NCI-H1694 (cell line): ENCODE measurements at regions not wholly inside any gene's neighbourhood (a gene's known extent, or its start where the extent isn't known, plus 50 kb on each side); places are given as distances from the start of the nearest gene placed in this dataset.

ENCODE experiments used
- DNase-seq: peaks from one replicate; lab custom pipeline; 2025; lab: John Stamatoyannopoulos, UW

DNA sequence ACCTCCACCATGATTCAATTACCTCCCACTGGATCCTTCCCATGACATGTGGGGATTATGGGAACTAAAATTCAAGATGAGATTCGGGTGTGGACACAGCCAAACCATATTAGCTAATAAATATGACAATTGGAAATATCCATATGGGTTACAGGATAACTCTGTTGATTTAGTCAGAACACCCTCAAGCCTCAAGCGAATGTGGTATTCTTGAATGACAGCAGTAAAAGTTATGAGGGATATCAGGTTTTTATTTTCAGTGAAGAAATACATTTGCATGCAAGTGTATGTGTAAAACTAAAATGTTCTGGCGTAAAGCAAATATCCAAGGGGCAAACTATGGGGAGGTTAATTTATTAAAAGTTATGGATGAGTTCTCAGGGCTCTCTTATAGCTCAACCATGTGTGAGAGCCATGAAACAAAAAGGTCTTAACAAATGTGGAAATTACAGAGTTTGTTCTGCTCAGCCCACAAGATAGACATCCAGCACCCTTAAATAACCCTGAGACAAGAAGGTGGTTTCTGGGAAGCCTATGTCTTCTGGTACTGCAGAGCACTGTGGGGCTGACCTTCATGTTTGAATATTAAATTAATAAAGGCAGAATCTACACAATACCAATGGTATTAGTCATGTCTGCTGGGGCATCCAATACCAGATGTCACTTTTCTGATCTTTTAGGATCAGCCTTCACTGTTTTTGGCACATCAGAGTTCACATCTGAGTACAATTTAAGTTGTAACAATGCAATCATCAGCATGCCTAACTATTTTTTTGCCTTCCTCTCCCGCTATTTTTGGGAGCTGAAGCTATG, 370.5 kb upstream of the RSPO3 start:
- DNase-seq = no peak

DNA sequence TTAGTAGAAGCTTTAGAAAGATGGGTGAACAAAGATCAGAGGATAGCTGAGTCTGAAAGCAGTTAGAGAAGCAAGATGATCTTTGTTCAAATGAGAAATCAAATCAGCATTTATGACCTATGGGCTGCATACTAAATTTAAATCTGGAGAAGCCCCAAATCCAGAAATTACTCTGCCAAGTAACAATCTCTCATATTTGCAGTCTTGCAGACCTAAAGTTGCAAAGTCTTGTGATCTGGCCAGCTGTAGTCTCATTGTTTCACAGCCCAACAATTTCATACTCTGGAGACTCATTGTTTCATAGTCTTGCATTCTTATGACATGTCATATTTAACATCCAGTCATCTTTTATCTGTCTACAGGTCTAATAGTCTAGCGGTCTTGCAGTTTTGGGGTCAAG, 364.9 kb upstream of the RSPO3 start:
- no peak for DNase-seq

DNA sequence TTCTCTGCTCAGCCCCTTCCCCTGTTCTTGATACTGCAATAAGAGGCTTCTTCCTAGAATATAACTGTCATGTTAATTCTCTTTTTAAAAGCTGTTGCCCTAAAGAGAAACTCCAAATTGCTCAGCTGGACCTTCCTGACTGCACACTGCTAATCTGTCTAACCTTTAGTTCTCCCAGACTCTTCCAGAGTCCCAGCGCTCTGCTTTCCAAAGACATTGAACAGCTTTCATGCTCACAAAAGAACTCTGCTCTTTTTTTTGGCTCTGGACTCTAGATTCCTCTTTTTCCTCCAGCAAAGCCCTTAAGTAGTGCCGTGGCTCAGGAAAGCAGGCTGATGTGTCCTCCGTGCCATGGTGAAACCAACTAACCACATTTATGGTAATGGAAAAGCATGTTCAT, 356.6 kb upstream of the RSPO3 start:
- no peak for DNase-seq

DNA sequence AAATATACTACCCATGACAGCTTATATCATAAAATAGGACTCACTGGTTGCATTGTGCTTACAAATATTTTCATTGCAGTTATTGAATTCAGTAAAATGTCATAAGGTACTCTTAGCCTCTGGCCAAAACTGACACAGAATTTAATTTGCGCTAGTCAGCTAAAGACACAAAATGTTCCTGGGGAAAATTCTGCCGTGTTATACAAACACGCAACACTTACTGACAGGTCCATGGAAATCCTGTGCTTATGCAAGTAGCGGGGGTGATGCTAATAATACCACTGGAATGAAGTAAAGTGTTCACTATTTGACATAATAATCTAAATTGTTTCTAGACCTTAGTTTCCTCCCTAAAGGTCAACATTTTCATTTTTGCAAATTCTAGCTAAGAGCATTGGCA, 354.4 kb upstream of the RSPO3 start:
- DNase-seq = no peak

DNA sequence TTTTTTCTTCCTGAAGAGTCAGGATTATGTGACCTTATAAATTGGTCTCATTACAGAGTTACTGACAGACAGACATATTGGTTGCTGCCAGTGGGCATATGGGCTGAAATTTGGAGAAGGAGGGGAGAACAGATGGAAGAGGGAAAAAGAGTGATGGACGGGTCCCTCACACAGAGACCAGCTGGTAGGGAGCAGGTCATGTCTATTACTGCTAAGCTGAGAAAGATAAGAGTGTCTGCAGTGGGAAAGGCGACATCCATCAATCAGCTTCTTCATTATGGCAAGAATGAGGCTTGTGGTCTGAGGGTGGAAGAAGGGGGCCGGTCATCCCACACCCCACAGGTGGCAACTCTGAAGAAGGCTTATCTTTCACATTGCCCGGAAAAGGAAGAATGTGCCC, 353.8 kb upstream of the RSPO3 start:
- DNase-seq = peak; percentile 23

DNA sequence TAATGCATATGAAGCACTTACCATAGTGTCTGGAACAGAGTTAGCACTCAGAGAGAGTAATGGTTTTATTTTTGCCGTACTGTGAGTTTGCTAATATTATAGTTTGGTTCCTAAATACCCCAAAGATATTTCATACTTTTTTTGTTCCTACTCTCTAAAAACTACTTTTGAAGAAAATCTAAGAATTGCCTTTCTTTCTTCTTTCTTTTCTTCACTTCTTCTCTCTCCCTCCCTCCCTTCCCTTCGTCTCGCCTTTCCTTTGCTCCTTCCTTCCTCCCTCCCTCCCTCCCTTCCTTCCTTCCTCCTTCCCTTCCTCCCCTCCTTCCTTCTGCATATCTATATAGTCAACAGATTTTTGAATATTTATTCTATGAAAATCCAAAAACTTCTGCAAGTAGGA, 351.7 kb upstream of the RSPO3 start:
- DNase-seq = no peak

DNA sequence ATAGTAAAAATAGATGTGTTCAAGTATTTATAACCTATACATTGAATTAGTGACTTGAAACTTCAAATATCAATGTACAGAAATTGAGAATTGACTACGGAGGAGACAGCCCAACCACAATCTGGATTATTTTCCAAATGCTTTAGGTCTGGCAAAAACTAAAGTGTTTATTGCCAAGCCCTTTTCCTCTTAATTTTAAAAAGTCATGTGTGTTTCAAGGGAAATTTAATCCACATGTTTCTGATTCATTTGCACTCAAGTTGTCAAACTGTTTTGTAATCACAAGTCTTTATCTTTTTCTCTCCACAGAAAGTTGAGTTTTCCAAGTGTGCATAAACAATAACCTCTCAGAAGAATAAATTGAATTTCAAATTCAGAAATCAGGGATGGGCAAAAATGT, 350.8 kb upstream of the RSPO3 start:
- DNase-seq = no peak

DNA sequence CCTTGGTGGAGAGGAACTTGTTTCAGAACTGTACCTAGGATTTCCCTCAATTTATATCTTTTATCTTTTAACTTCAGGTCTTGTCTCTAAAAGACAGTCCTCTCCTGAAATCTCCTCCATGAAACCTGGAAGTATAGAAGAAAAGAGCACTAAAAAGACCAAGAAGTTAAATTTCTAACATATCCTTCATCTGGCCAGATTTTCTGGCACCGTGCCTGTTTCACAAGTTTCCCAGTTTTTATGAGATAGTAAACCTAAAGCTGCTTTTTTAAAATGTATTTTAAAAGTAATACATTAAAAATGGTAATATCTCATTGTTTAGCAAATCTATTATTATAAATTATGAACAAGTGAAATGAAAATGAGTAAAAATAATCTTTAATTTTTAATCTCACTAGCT, 348.3 kb upstream of the RSPO3 start:
- no peak for DNase-seq

DNA sequence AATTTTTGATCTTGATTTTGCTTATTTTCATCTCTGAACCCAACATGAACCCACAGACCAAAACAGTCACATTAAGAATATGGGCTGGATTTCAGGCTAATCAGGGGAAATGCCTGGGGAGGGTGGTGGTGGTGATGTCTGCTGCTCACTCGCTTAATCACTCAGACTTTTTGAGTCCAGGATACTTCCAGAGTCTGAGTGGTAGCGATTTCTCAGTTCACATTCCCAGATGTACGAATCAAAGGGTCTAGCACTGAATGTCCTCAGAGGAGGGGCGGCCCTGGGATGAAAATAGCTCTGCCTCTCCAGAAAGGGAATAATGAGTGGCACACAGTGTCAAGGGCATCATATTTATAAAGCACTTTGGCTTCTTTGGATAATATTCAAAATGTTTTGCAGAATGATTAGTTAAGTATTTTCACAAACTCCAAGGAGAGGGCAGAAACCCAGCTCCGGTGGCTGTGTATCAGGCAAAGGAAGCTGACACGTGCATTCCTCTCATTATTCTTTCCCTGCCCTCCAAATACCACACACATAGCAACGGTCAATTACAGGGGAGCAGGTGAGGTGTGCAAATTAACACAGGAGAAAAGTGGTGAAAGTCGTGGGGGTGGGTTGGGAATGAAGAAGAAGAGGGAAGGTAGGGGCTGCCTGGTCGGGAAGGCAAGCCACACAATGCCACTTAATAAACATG, 345.2 kb upstream of the RSPO3 start:
- DNase-seq = no peak

DNA sequence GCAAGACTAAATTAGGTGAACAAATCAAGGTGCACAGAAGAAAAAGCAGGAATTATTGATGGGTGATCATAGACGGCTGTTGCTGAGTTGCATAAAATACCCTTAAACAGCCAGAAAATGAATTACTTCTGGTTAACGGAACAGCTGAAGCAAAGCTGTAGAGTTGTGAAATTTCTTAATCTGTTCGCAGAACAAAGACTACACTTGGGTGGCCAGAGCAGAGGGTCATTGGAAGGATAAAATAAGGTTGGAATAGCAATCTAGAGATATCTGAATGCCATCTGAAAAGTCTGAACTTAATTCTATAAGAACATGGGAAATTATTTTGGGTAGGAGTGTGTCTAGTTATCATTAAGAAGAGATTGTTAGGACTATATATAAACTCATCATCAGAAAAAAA, 339.1 kb upstream of the RSPO3 start:
- DNase-seq = no peak

DNA sequence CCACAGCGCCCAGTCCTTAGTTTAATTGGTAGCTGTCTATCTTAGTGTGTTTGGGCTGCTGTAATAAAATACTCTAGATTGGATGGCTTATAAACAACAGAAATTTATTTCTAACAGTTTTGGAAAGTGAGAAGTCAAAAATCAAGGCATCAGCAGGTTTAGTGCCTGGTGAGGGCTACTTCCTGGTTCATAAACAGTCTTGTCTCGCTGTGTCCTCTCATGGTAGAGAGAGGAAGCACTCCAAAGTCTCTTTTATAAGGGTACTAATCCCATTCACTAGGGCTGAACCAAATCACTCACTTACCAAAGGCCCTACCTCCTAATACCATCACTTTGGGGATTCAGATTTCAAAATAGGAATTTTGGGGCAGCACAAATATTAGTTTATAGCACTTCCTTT, 336.9 kb upstream of the RSPO3 start:
- DNase-seq = no peak

DNA sequence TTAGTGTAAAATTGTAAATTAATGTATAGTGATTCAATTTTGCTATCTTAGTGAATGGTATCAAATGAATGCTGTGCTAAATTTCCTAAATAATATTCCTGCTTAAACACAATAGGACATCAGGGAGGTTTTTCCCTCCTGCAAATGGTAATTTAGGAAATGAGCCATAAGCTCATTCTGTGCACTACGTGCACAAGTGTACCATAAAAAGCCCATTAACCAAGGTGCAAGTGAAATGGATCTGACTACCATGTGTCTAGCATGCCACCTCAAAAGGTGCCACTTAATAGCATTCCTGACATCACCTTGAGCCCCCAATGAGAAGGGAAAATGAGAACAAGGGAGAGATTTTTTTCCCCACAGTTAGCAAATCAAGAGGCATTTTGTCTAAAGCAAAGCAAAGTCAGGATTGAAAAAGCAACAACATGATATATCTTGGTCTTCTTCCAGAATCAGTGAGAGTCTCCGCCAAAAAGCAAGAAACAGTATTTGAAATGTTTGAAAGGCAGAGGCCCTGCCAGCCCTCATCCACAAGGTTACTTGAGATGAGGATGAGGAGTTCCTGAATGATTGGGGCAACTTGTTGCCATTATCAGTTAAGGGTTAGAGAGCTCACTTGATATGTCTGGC, 334.2 kb upstream of the RSPO3 start:
- no peak for DNase-seq

DNA sequence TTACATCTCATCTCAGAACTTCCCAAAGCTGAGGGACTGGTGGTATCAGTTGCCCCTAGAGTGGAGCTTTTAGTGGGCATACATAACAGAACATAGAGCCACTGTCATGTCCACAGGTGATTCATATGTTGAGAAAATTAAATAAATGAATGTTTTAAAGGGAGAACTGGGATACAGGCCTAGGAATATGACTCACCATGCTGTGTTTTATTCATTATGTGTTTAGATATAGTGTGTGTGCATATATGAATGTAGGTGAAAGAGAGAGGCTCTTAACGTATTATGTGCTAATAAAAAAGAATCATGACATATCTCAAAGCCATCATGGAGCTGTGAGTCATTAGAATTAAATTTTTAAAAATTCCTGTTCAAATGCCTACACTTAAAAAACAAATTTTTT, 332.2 kb upstream of the RSPO3 start:
- DNase-seq = no peak

DNA sequence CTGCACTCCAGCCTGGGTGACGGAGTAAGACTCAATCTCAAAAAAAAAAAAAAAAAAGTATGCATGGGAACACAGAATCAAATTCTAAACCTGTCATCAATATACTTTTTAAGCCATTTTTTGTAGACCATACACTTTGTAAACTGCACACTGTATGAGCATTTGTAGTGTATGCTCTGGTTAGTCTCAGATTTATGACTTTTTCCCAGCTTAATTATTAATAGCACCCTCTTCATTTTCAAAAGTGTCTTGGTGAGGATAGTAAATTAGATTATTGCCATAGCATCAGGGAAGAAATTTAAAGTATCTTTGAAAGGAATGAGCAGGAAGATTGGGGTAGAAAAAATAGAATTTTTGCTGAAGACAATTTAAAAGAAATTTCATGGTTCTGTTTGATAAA, 330.8 kb upstream of the RSPO3 start:
- no peak for DNase-seq

DNA sequence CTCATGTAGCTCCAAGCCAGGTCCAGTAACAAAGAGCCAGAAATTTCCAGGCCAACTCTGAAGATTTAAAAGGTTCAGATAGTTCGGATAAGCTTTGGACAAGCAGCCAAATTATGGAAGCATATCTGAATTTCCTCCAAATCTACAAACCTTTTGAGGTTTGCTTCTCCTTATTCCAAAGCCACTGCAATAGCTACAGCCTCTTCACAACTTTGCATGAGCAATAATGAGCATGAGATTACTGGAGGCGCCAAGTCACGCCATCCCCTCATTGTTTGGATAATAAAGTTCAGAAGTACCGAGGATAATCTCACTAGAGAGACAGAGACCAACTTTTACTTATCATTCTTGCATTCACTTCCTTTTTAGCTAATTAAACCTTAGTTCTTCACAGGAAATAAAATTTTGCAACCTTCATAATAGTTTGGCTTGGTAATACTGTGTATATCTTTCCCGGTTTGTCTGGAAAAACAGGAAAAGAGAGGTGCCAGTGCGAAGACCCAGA, 329.6 kb upstream of the RSPO3 start:
- no peak for DNase-seq

DNA sequence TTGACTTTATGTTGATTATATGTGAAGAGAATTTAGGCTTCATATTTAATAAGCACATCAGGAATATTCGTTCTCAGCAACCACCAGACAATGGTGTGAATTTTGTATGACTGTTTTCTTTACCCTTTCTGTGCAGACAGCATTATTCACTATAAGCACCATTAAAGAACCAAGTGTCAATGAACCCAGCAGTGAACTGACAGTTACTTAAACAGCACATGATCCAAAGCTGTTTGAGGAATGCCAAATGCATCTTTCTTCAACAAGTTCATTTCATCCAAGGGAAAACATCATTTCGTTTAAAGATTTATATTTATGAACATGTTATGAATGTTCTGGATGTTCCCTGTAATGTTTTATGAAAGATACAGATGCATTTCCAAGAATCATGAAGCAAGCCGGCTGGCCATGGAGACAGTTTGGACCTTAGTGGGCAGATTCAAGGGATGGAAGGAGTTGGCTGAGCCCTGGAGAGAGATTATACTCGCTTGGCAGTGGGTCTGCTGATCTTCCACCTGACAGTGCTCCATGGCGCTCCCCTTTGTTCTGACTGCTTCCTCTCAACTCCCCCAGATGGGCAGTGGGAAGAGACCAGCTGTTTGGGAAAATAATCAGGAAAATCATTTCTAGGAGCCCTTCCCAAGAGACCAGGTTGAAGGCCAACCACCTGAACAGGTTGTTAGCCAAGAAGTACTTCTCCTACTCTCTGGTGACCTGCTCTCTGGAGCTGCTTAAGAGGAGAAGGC, 326.0 kb upstream of the RSPO3 start:
- no peak for DNase-seq

DNA sequence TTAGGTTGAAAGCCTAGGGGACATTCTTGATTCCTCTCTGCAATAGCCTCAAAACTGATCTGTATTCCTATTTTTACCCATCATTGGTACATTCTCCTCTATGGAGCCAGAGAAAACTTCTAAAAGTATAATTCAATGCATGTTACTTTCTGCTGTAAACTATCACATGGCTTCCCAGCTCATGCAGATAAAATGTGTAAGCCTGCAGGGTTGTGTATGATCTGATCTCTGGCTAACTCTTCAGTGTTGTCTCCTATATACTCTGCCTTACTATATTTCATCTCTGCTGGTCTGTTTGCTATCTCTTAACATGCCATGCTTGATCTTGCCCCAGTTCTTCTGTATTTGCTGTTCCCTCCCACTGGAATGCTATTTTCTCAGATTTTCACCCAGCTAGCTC, 323.3 kb upstream of the RSPO3 start:
- no peak for DNase-seq

DNA sequence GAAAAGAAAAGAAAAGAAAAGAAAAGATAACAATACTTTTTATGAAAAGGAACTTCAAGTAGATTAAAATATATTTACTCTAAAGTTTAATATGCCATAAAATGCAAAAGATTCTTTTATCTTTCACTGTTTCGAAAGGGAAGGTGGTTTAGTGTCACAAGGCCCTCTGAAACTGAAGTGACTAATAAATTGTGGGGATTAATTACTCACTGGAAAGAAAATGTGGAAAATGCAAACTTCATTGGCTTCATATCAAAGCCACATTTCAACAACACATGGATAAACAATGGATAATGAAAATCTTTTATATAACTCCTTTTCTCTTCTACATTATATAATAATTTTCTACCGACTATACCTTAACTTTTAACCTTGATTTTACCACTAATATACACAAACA, 320.5 kb upstream of the RSPO3 start:
- DNase-seq = no peak

DNA sequence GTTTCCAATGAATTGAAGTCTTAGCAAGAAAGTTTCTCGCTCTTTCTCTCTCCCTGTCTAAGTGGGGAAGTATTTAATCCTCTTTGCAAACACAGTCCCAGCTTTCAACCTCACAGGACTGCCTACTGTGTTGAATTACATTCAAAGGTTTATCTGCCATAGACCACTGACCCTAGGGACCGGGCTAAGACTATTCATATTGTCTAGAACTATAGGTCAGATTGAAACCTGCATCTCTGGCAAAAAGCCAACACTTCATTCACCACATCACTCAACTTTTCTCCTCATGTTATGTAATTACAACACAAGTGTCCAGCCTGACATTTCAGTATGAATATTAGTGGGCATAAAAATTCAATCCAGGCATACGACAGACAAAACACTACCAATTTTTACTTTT, 314.7 kb upstream of the RSPO3 start:
- no peak for DNase-seq

DNA sequence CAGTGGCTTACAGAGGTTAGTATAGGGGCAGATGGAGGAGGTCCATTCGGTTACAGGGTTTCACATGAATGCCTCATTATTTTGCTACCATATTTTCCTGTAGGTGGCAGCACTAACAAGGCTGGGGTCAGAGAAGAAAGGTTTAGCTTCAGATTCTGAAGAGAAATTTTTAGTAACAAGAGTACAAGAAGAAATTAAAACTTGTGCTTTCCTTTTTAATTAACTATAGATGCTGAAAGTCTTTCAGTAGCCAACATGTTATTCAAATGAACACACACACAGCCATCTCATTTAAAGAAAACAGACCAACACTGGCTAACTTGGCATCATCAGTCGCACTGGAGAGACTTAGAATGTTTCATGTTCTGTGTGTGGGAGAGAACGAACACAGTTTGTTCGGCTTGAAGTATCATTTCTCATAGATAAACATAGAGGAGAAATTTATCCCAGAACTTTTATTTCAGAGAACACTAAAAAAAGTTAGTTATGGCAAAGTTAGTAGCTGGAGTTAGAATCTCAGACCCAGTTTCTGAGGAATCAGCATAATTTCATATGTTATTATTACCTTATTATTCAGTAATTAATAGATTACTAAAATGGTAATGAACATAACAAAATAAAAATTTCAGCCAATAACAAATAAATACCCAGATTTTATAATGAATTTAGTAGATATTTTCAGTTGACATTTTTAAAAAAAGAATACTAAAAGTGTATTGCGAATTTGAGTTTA, 314.0 kb upstream of the RSPO3 start:
- DNase-seq = peak; percentile 22

DNA sequence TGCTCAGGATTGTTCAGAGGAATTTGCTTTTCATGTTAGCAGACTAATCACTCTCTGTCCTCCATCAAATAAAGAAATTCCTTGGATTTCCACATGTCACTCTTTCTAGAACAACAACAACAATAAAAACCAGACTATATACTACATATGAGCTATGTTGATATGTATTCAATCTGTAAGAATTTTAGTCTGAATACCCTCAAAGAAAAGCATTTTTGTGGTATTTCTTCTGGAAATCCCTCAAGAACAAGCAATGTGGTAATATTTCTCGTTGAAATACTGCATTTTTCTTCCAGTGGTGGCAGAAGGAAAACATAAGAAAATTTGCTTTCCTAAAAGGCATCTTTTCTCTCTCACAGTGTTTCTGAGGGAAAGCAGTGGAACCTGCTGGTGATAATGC, 312.6 kb upstream of the RSPO3 start:
- no peak for DNase-seq

DNA sequence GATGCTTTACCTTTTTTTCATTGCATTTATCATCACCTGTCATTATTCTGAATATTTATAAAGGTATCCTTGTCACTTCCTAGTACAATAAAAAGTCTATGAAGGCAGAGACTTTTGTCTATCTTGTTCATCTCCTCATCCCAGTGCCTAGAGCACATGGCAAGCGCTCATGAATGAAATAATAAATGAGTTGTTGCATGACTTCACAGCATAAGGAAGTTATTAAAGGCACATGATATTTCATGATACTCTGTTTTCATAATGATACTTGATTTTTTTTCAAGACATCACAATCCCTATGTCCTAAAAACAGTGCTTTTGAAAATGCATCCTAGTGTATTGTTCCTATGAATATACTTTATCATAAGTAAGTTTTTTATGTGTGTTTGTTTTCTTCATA, 310.6 kb upstream of the RSPO3 start:
- DNase-seq = no peak
